ENCODE measurements at regions not wholly inside any gene's neighbourhood (a gene's known extent, or its start where the extent isn't known, plus 50 kb on each side); places are given as distances from the start of the nearest gene placed in this dataset.
A peak's percentile ranks its signal among the peaks of the same experiment; 100 is the strongest.
"Not testable (repeated sequence)": the region's sequence is repeated elsewhere in the genome, so short reads cannot be mapped to it uniquely, and the experiment has no call there.

DNA sequence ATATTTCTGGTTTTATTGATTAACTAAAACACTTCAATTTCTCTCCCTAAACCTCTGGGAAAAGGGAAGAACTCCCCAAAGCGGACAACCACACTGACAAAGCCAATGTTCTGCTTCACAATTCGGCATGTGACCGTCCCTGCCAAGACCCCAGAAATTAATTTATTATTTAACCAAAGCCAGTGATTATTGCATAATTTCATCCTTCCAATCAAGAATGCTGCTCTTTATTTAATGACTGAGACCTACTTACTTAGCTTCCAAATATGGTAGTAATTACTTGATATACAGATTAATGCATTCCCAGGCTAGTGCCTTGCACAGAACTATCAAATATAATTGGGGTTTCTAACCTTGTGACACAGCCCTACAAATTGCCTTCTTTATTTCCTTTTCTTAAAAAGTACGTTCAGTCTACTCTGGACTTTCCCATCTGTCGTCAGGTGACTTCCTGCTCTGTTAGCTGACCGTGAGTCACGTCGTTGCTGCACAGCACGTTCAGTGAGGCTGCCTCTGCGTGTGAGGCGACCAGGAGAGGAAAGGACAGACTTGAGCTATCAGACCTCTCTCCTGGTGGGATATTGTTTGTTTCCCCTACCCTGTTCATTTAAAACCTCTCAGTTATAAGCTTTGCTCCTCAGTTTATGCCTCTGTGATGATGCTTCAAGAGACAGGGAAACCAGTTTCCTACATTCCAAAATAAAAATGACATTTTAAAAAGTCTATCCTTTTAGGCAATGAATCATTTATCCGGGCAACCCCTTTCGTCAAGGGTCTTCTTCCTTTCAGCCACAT lies 55.7 kb upstream of the TNFAIP3 start:
- DNase-seq, result peak; percentile 26 to 56

DNA sequence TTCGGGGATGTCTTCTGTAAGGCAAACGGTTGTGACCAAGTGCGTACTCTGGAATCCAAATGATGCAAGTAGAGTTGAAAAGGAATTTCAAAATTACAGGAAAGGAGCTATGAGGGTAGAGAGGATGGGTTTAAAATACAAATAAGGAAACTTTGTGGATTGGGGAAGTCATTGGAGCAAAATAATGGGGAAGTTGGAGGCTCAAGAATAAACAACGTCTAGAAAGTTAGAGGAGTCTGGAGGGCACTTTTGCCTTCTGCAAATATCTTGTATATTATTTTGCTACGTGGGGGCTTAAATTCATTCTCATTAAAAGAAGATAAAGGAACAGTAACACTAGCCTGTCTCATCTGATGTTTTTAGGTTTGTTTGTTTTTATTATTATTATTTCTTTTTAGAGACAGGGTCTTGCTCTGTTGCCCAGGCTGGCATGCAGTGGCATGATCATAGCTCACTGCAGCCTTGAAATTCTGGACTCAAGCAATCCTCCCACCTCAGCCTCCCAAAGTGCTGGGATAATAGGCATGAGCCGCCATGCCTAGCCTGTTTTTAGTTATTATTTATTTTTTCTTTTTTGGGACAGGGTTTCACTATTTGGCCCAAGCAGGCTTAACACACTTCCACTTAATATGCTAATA lies 55.0 kb upstream of the TNFAIP3 start:
- DNase-seq, result no peak

- no peak for DNase-seq
Measured at GRCh38 chr6:137813308-137813970, 53.6 kb upstream of the TNFAIP3 start.

DNA sequence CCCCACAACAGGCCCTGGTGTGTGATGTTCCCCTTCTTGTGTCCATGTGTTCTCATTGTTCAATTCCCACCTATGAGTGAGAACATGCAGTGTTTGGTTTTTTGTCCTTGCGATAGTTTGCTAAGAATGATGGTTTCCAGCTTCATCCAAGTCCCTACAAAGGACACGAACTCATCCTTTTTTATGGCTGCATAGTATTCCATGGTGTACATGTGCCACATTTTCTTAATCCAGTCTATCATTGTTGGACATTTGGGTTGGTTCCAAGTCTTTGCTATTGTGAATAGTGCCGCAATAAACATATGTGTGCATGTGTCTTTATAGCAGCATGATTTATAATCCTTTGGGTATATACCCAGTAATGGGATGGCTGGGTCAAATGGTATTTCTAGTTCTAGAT lies 53.0 kb upstream of the TNFAIP3 start:
- not testable (repeated sequence) for DNase-seq

DNA sequence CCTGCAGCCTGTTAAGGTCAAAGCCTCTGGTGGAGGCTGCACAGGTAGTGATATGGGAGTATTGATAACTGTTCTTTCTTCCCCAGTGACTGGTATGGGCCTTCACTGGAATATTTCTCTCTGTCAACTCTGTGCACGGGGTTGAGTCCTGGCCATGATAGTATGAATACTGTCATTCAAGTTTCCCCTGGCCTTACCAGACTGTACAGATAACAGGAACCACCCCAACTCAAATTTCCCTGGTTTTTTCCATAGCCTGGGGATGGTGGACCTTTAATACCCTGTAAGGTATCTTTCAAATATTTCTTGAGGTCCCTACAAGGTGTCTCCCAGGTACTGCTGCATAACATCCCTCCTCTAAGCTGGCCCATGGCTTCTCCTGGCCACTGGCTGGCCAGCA lies 51.4 kb upstream of the TNFAIP3 start:
- no peak for DNase-seq

GRCh38 chr6:137816133-137816579 lies 50.9 kb upstream of the TNFAIP3 start:
- no peak for DNase-seq

- DNase-seq, result no peak
Measured at GRCh38 chr6:137816688-137817618, 50.1 kb upstream of the TNFAIP3 start.

Data from SHP77 (cell line).